Lung (tissue), 11 donors: ENCODE measurements at regions not wholly inside any gene's neighbourhood (a gene's known extent, or its start where the extent isn't known, plus 50 kb on each side); places are given as distances from the start of the nearest gene placed in this dataset.

ENCODE experiments used
- ATAC-seq: fragments of 200-7000 bp; cut with Tn5 transposase; one replicate; pipeline ENCODE4 v1.9.1; 2020; ENCODE audit warnings: moderate number of reproducible peaks; ENCODE audit not compliant: insufficient read depth, low FRiP score
- DNase-seq, 3 donors: peaks; one replicate each; pipeline ENCODE4 v3.0.0-alpha.2; 2013 to 2017
- H3K27ac ChIP-seq, 2 donors: one replicate each; pipeline ENCODE4 v1.5.1; 2013; ENCODE audit warnings: mild to moderate bottlenecking in 2 of 2, moderate library complexity in 2 of 2, control low read depth in 1 of 2, inconsistent platforms in 1 of 2, low read depth in 1 of 2, low read length in 1 of 2
- H3K27me3 ChIP-seq, 3 donors: one replicate each; pipeline ENCODE4 v1.5.1; 2013; ENCODE audit warnings: low read length in 2 of 3; ENCODE audit not compliant: control insufficient read depth in 3 of 3, insufficient read depth in 3 of 3
- H3K36me3 ChIP-seq, 4 donors: one replicate each; pipeline ENCODE4 v1.5.1; 2013; ENCODE audit warnings: low read length in 4 of 4, mild to moderate bottlenecking in 1 of 4, moderate library complexity in 1 of 4; ENCODE audit not compliant: control insufficient read depth in 4 of 4, insufficient read depth in 4 of 4
- H3K4me1 ChIP-seq, 5 donors: one replicate each; pipeline ENCODE4 v1.5.1; 2013; ENCODE audit warnings: low read length in 5 of 5, mild to moderate bottlenecking in 2 of 5, moderate library complexity in 1 of 5; ENCODE audit not compliant: control insufficient read depth in 5 of 5, insufficient read depth in 5 of 5
- H3K4me3 ChIP-seq: one replicate; pipeline ENCODE4 v1.5.1; 2013; ENCODE audit warnings: mild to moderate bottlenecking, control low read depth, moderate library complexity
- H3K9ac ChIP-seq, 2 donors: one replicate each; pipeline ENCODE4 v1.5.1; 2013; ENCODE audit warnings: low read length in 2 of 2, control low read depth in 1 of 2; ENCODE audit not compliant: insufficient read depth in 1 of 2
- H3K9me3 ChIP-seq, 4 donors: one replicate each; pipeline ENCODE4 v1.5.1; 2013; ENCODE audit warnings: low read length in 3 of 4, mild to moderate bottlenecking in 1 of 4, moderate library complexity in 1 of 4; ENCODE audit not compliant: control insufficient read depth in 4 of 4, insufficient read depth in 3 of 4
- WGBS, 2 donors: extraction: QIAGEN DNeasy Blood & Tissue Kit; methylation state at CpG; one replicate each; pipeline ENCODE4 v1.1.7; 2013; 5-methylcytosine and 5-hydroxymethylcytosine counted together
- TF ChIP-seq, protein P1 (sequence below): IDR thresholded peaks from 2 replicates; pipeline ENCODE4 v1.5.1; 2012; ENCODE audit warnings: mild to moderate bottlenecking; ENCODE audit errors: control extremely low read depth, extremely low read depth
- donor health status: control.
- donor health status: control.
- donor health status: Bipolar disorder and iron deficiency.
- donor health status: healthy.
- donor health status: DM: yes; HTN: yes; CAD: no.

DNA sequence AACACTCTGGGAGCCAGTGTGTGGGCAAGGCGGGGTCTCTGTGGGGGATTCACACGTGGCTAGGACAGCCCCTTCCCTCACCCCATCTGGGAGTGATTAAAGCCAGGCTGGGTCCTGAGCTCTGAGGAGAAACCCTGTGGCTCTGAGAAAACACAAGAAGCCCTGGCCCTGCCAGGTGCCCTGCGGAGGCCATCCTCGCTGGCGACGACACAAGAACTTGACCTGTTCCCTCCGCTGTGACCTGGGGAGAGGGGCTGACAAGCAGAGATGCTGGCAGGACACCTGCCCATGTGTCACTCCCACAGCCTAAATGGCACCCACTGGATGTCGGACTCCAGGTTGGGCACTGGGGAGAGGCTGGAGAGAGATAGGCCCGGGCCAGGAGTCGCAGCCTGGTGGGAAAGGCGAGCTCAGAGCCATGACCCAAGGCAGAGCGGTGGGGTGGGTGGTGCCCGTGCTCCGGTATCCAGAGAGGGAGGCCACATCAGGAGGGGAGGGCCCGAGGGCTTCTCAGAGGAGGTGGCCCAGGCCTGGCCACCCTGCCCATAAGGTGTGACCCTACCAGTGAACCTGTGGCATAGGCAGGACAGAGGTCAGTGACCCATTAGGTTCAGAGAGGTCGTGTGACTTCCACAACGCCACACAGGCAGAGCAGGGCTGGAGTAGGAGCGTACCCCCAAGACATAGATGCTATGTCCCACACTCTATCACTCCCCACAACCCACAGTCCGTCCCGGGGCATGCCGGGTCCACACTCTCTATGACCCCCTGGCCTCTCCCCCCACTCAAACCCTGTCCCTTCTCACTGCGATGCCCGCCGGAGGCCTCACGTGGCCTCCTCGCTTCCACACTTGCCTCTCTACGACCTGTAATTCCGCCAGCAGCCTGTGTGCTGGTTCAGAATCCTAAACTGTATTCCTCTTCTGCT lies 59.4 kb upstream of the HPCAL1 start:
- no peak overlapping the region for H3K27ac ChIP-seq
- TF ChIP-seq, protein P1, sequence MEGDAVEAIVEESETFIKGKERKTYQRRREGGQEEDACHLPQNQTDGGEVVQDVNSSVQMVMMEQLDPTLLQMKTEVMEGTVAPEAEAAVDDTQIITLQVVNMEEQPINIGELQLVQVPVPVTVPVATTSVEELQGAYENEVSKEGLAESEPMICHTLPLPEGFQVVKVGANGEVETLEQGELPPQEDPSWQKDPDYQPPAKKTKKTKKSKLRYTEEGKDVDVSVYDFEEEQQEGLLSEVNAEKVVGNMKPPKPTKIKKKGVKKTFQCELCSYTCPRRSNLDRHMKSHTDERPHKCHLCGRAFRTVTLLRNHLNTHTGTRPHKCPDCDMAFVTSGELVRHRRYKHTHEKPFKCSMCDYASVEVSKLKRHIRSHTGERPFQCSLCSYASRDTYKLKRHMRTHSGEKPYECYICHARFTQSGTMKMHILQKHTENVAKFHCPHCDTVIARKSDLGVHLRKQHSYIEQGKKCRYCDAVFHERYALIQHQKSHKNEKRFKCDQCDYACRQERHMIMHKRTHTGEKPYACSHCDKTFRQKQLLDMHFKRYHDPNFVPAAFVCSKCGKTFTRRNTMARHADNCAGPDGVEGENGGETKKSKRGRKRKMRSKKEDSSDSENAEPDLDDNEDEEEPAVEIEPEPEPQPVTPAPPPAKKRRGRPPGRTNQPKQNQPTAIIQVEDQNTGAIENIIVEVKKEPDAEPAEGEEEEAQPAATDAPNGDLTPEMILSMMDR: no peak
- no peaks in the 10 kb centered on the region for H3K9me3 ChIP-seq
- ATAC-seq (no peak), DNase-seq (no peak)
- no peak overlapping the region for H3K4me3 ChIP-seq
- no peak overlapping the region for H3K9ac ChIP-seq
- no peaks in the 10 kb centered on the region for H3K36me3 ChIP-seq
- 93 to 96% methylated on average over 25 to 28 of the region's 28 CpGs for WGBS, 2 donors
- no peaks in the 10 kb centered on the region for H3K27me3 ChIP-seq
- H3K4me1 ChIP-seq: peaks cover 0 to under 1% (median 0%) of the 10 kb centered on the region in 5 donors

DNA sequence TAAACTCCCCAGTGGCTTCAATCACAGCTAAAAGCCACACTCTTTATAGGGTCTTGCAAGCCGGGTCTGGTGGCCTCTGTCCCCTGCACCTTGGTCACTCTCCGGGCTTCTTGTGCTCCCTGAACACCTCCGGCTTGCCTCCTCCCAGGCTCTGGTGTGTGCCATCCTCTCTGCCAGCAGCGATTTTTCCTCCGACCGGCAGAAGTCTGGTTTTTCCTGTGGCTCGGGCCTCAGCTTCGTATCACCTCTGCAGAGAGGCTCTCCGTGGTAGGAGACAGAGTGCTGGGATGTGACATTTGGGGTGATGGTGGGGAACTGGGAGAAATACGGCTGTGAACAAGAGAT lies 58.8 kb upstream of the HPCAL1 start:
- H3K36me3 ChIP-seq: no peaks in the 10 kb centered on the region
- H3K4me3 ChIP-seq: no peak overlapping the region
- H3K4me1 ChIP-seq: no peaks in the 10 kb centered on the region
- TF ChIP-seq, protein P1: no peak
- no peak overlapping the region for H3K27ac ChIP-seq
- no peak overlapping the region for H3K9ac ChIP-seq
- WGBS, 2 donors: 86 to 91% methylated on average over 10 of the region's 10 CpGs
- no peaks in the 10 kb centered on the region for H3K27me3 ChIP-seq
- ATAC-seq (no peak), DNase-seq (no peak)
- no peaks in the 10 kb centered on the region for H3K9me3 ChIP-seq

DNA sequence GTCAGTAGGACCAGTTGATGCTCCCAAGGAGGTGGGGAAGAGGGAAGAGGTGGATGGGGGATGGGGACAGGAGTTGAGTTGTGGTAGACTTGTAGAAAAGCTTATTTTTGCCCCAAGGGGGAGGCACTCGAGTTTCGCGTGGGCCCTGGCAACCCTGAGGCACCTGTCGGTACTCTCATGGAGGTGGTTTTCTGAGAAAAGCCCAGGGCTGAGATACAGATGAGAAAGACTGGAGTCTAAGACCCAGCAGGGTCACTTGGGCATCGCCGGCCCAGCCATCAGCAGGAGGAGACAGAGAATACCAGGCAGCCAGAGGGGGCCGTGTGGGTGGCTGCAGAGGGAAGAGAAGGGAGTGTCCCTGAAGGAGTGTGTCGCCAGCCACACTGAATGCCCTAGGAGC lies 57.7 kb upstream of the HPCAL1 start:
- TF ChIP-seq, protein P1: no peak
- H3K4me3 ChIP-seq: no peak overlapping the region
- H3K4me1 ChIP-seq: no peaks in the 10 kb centered on the region
- no peak for ATAC-seq
- H3K27ac ChIP-seq: no peak overlapping the region
- no peaks in the 10 kb centered on the region for H3K36me3 ChIP-seq
- no peak overlapping the region for H3K9ac ChIP-seq
- no peaks in the 10 kb centered on the region for H3K27me3 ChIP-seq
- peaks cover 0 to 4% (median 0%) of the 10 kb centered on the region in 4 donors for H3K9me3 ChIP-seq
- WGBS, 2 donors: 91 to 95% methylated on average over 8 of the region's 8 CpGs
- DNase-seq: no peak

DNA sequence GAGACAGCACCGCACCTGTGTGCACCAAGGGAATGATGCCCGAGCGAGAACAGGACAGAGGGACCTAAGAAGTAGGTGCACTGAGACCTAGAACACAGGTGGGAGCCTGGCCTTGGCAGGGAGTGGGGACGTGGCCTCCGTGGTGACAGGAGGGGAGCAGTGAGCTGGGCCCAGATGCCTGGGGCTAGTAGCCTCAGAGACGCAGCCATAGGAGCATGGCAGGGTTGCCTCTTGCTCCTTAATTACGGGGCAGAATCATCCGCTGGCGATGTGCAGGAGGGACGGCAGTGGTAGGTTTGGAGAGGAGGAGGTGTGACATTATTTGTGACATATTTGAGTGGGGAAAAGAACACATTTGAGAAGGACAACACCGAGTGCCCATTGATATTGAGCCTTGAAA lies 57.0 kb upstream of the HPCAL1 start:
- TF ChIP-seq, protein P1: no peak
- H3K36me3 ChIP-seq: no peaks in the 10 kb centered on the region
- H3K9ac ChIP-seq: no peak overlapping the region
- 94 to 96% methylated on average over 11 of the region's 11 CpGs for WGBS, 2 donors
- H3K27me3 ChIP-seq: no peaks in the 10 kb centered on the region
- peaks cover 0 to 5% (median 2%) of the 10 kb centered on the region in 4 donors for H3K9me3 ChIP-seq
- no peak overlapping the region for H3K4me3 ChIP-seq
- no peak overlapping the region for H3K27ac ChIP-seq
- ATAC-seq (no peak), DNase-seq (no peak)
- H3K4me1 ChIP-seq: no peaks in the 10 kb centered on the region
